ENCODE measurements at regions not wholly inside any gene's neighbourhood (a gene's known extent, or its start where the extent isn't known, plus 50 kb on each side); places are given as distances from the start of the nearest gene placed in this dataset.

GRCh38 chr6:119874381-119874780 lies 524.8 kb upstream of the MAN1A1 start:
- Histone ChIP-seq H3K18ac (ENCODE audit: extremely low read depth, low read length) (no peak overlapping the region), H2AK5ac (ENCODE audit: low read depth, low read length) (no peak overlapping the region), H2BK12ac (ENCODE audit: low read depth, low read length) (no peak overlapping the region), H3K9me3 (ENCODE audit: insufficient read depth in 2 of 2, low read depth in 1 of 2, low read length in 1 of 2) (no peaks in the 10 kb centered on the region), H3K56ac (replicated peaks; ENCODE audit: insufficient read length, low read depth, low read length) (no peak overlapping the region), H3K79me2 (ENCODE audit: control insufficient read depth in 1 of 2, insufficient read depth in 2 of 2, low read length in 2 of 2) (no peaks in the 10 kb centered on the region), H3K36me3 (ENCODE audit: control insufficient read depth in 2 of 4, insufficient read depth in 4 of 4, low read length in 3 of 4) (no peaks in the 10 kb centered on the region), H3K79me1 (ENCODE audit: low read depth, low read length) (no peaks in the 10 kb centered on the region), H3K4ac (replicated peaks; ENCODE audit: insufficient read length, low read depth, low read length) (no peak overlapping the region), H2BK120ac (replicated peaks; ENCODE audit: low read depth, low read length) (no peak overlapping the region), H3K4me3 (ENCODE audit: extremely low read depth in 1 of 4, insufficient read depth in 2 of 4, low read depth in 3 of 4, low read length in 4 of 4) (no peak overlapping the region), H3K14ac (ENCODE audit: insufficient read length) (no peak overlapping the region), H3K27me3 (replicated peaks in 1 of 4; ENCODE audit: control insufficient read depth in 3 of 4, extremely low read depth in 1 of 4, insufficient read depth in 3 of 4, low read length in 3 of 4) (no peaks in the 10 kb centered on the region), H4K91ac (replicated peaks; ENCODE audit: insufficient read length, low read length) (no peak overlapping the region), H2BK15ac (ENCODE audit: low read length) (no peak overlapping the region), H4K5ac (ENCODE audit: insufficient read length, low read depth, low read length) (no peak overlapping the region), H3K4me1 (replicated peaks in 1 of 4; ENCODE audit: control insufficient read depth in 3 of 4, insufficient read depth in 4 of 4, low read length in 3 of 4) (no peaks in the 10 kb centered on the region), H2BK20ac (ENCODE audit: low read length) (no peak overlapping the region), H2BK5ac (ENCODE audit: low read depth, low read length) (no peak overlapping the region), H3K27ac (ENCODE audit: low read depth, low read length) (no peak overlapping the region), H3K9ac (replicated peaks in 1 of 4; ENCODE audit: extremely low read depth in 1 of 4, low read depth in 3 of 4, low read length in 3 of 4) (no peak overlapping the region), H4K8ac (ENCODE audit: extremely low read depth, insufficient read depth, low read length) (no peak overlapping the region), H3K23me2 (ENCODE audit: low read depth, low read length) (no peaks in the 10 kb centered on the region), H2AFZ (ENCODE audit: low read length) (no peak overlapping the region), H3K4me2 (ENCODE audit: insufficient read depth in 1 of 2, low read depth in 2 of 2, low read length in 2 of 2) (no peak overlapping the region), H4K20me1 (replicated peaks in 1 of 2; ENCODE audit: control insufficient read depth in 1 of 2, insufficient read depth in 2 of 2, low read length in 2 of 2) (no peaks in the 10 kb centered on the region), H3K23ac (ENCODE audit: insufficient read length) (no peak overlapping the region)
- no peak for TF ChIP-seq TBP (IDR thresholded peaks at IDR 0.05; ENCODE audit: low read depth, low read length)
- TF ChIP-seq KDM5A (IDR thresholded peaks at IDR 0.05; ENCODE audit: low read length), result no peak
- no peak for TF ChIP-seq ZNF274 (IDR thresholded peaks at IDR 0.05; ENCODE audit: borderline replicate concordance, extremely low read depth, low read length)
- TF ChIP-seq, protein P1, sequence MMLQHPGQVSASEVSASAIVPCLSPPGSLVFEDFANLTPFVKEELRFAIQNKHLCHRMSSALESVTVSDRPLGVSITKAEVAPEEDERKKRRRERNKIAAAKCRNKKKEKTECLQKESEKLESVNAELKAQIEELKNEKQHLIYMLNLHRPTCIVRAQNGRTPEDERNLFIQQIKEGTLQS (IDR thresholded peaks at IDR 0.05; ENCODE audit: insufficient read depth, low read depth, low read length), result no peak
- DNase-seq (ENCODE audit: low read depth in 1 of 2, low spot score in 2 of 2), result no peak
- no peak for FAIRE-seq
- ChIA-PET CTCF (ENCODE audit: partially characterized antibody) (interaction anchor here (1.1 kb wide), 1 partner anchor 20 kb away, joined by 3 read pairs; no protein-coding TSS in a partner anchor), POLR2A (ENCODE audit: partially characterized antibody) (no interaction called here)
- WGBS, 2 experiments (ENCODE audit: extremely low coverage in 1 of 2, insufficient coverage in 1 of 2, insufficient read length in 1 of 2, insufficient replicate concordance in 2 of 2, low coverage in 1 of 2, low lambda C conversion rate in 2 of 2, missing lambda C conversion rate in 1 of 2), result 90% methylated on average over 4 of the region's 4 CpGs; no CpG with 5 or more reads in 1 of the 2 experiments
